Esophagus squamous epithelium (tissue), 5 donors: ENCODE measurements at regions not wholly inside any gene's neighbourhood (a gene's known extent, or its start where the extent isn't known, plus 50 kb on each side); places are given as distances from the start of the nearest gene placed in this dataset.

ENCODE experiments used
- DNase-seq: peaks from one replicate; lab custom pipeline; 2025; lab: John Stamatoyannopoulos, UW
- H3K27ac ChIP-seq, 4 donors: fragments of 200-600 bp; sonication (generic); one replicate each; pipeline ENCODE4 v1.5.1; 2016 to 2019; ENCODE audit warnings: mild to moderate bottlenecking in 1 of 4
- H3K27me3 ChIP-seq, 4 donors: fragments of 200-600 bp; sonication (generic); 1 replicate in 3 of 4; 2 replicates in 1 of 4; pipeline versions ENCODE4 v1.5.1 to v1.6.0; 2017 to 2021; ENCODE audit warnings: antibody characterized with exemption in 1 of 4
- H3K36me3 ChIP-seq, 3 donors: fragments of 200-600 bp; sonication (generic); one replicate each; pipeline ENCODE4 v1.5.1; 2016 to 2019
- H3K4me1 ChIP-seq, 3 donors: fragments of 200-600 bp; sonication (generic); one replicate each; pipeline ENCODE4 v1.5.1; 2017 to 2019
- H3K4me3 ChIP-seq, 4 donors: fragments of 200-600 bp; sonication (generic); 1 replicate in 3 of 4; 2 replicates in 1 of 4; pipeline ENCODE4 v1.5.1; 2016 to 2019; ENCODE audit warnings: mild to moderate bottlenecking in 2 of 4, moderate library complexity in 1 of 4
- H3K9me3 ChIP-seq, 3 donors: fragments of 200-600 bp; sonication (generic); one replicate each; pipeline ENCODE4 v1.5.1; 2016 to 2019
- CTCF ChIP-seq, 6 experiments: fragments of 450-650 bp in 4 of 6; fragments of 200-600 bp in 2 of 6; sonication (generic) in 2 of 6; IDR thresholded peaks; one replicate each; pipeline ENCODE4 v1.5.1; 2016 to 2019; ENCODE audit warnings: antibody characterized with exemption in 6 of 6, mild to moderate bottlenecking in 4 of 6, moderate library complexity in 4 of 6
- POLR2A ChIP-seq, 4 donors: fragments of 450-650 bp; IDR thresholded peaks; one replicate each; pipeline ENCODE4 v1.6.1; 2017; ENCODE audit warnings: antibody characterized with exemption in 4 of 4, mild to moderate bottlenecking in 4 of 4, moderate library complexity in 3 of 4
- WGBS, 2 donors: methylation state at CpG; one replicate each; pipeline ENCODE4 v1.1.5; 2018; 5-methylcytosine and 5-hydroxymethylcytosine counted together
- intact Hi-C: fragments of 100-400 bp; cut with DNase I; formaldehyde crosslinking; loops from one replicate; pipeline ENCODE4 v1.15.0; 2022
- donor health status: DM: yes; HTN: yes; CAD: no.

- no peak overlapping the region for H3K27ac ChIP-seq
- no peaks in the 10 kb centered on the region for H3K4me1 ChIP-seq
- H3K4me3 ChIP-seq: no peak overlapping the region
- no peak for TF ChIP-seq POLR2A (IDR thresholded peaks at IDR 0.05)
- TF ChIP-seq CTCF (IDR thresholded peaks at IDR 0.05): no peak
- no peak for DNase-seq
- intact Hi-C loops: no loop called here
- H3K9me3 ChIP-seq: no peaks in the 10 kb centered on the region
- H3K36me3 ChIP-seq: no peaks in the 10 kb centered on the region
- 55 to 69% methylated on average over 3 of the region's 4 CpGs for WGBS, 2 donors
- H3K27me3 ChIP-seq: peaks cover 0 to 76% (median 0%) of the 10 kb centered on the region in 4 donors
Measured at GRCh38 chr9:126067031-126067734, 259.4 kb upstream of the MVB12B start.

GRCh38 chr9:126068534-126069230 is 257.9 kb upstream of the MVB12B start:
- Histone ChIP-seq H3K4me1 (no peaks in the 10 kb centered on the region), H3K27ac (no peak overlapping the region), H3K27me3 (peaks cover 0 to 69% (median 0%) of the 10 kb centered on the region in 4 donors), H3K4me3 (no peak overlapping the region), H3K36me3 (no peaks in the 10 kb centered on the region), H3K9me3 (no peaks in the 10 kb centered on the region)
- WGBS, 2 donors: 69 to 86% methylated on average over 6 to 12 of the region's 17 CpGs
- no peak for DNase-seq
- TF ChIP-seq POLR2A (IDR thresholded peaks at IDR 0.05) (no peak), CTCF (IDR thresholded peaks at IDR 0.05) (no peak)
- intact Hi-C loops: no loop called here

- 49 to 55% methylated on average over 8 to 9 of the region's 9 CpGs for WGBS, 2 donors
Measured at GRCh38 chr9:126069400-126069955, 257.2 kb upstream of the MVB12B start.

GRCh38 chr9:126070058-126070655 is 256.5 kb upstream of the MVB12B start:
- WGBS, 2 donors: 68 to 80% methylated on average over 8 to 14 of the region's 15 CpGs
- TF ChIP-seq POLR2A (IDR thresholded peaks at IDR 0.05) (no peak), CTCF (IDR thresholded peaks at IDR 0.05) (no peak)
- peaks cover 0 to 57% (median 0%) of the 10 kb centered on the region in 4 donors for H3K27me3 ChIP-seq
- no peaks in the 10 kb centered on the region for H3K4me1 ChIP-seq
- intact Hi-C loops: no loop called here
- H3K9me3 ChIP-seq: no peaks in the 10 kb centered on the region
- no peak overlapping the region for H3K27ac ChIP-seq
- DNase-seq: no peak
- no peak overlapping the region for H3K4me3 ChIP-seq
- H3K36me3 ChIP-seq: no peaks in the 10 kb centered on the region

More at GRCh38 chr9:126069400-126069955, 257.2 kb upstream of the MVB12B start:
- H3K9me3 ChIP-seq: no peaks in the 10 kb centered on the region
- H3K36me3 ChIP-seq: no peaks in the 10 kb centered on the region
- intact Hi-C loops: no loop called here
- peaks cover 0 to 64% (median 0%) of the 10 kb centered on the region in 4 donors for H3K27me3 ChIP-seq
- no peaks in the 10 kb centered on the region for H3K4me1 ChIP-seq
- DNase-seq: no peak
- TF ChIP-seq CTCF (IDR thresholded peaks at IDR 0.05) (no peak), POLR2A (IDR thresholded peaks at IDR 0.05) (no peak)
- no peak overlapping the region for H3K4me3 ChIP-seq
- no peak overlapping the region for H3K27ac ChIP-seq
